Muscle of leg (tissue), 3 donors: ENCODE measurements at regions not wholly inside any gene's neighbourhood (a gene's known extent, or its start where the extent isn't known, plus 50 kb on each side); places are given as distances from the start of the nearest gene placed in this dataset.

Source experiments
- DNase-seq: peaks from one replicate; pipeline ENCODE4 v3.0.0; 2013
- H3K27ac ChIP-seq: one replicate; pipeline ENCODE4 v1.5.1; 2013; ENCODE audit warnings: mild to moderate bottlenecking, low read length, control low read depth
- H3K27me3 ChIP-seq: one replicate; pipeline ENCODE4 v1.6.1; 2013; ENCODE audit warnings: low read length; ENCODE audit not compliant: control insufficient read depth, insufficient read depth
- H3K36me3 ChIP-seq: one replicate; pipeline ENCODE4 v1.6.1; 2013; ENCODE audit warnings: low read length; ENCODE audit not compliant: control insufficient read depth, insufficient read depth
- H3K4me1 ChIP-seq: one replicate; pipeline ENCODE4 v1.6.1; 2013; ENCODE audit warnings: low read length; ENCODE audit not compliant: control insufficient read depth, insufficient read depth
- H3K4me3 ChIP-seq: one replicate; pipeline ENCODE4 v1.5.1; 2013; ENCODE audit warnings: low read length, control low read depth
- H3K9me3 ChIP-seq: replicated peaks from 2 replicates; pipeline ENCODE4 v1.6.1; 2013; ENCODE audit warnings: low read depth, low read length; ENCODE audit not compliant: control insufficient read depth
- WGBS: methylation state at CpG from one replicate; pipeline ENCODE4 v1.1.5; 2013; ENCODE audit warnings: missing lambda C conversion rate; ENCODE audit not compliant: insufficient coverage; 5-methylcytosine and 5-hydroxymethylcytosine counted together

GRCh38 chr2:195214072-195214471 lies 443.0 kb upstream of the SLC39A10 start:
- Histone ChIP-seq H3K4me1 (no peaks in the 10 kb centered on the region), H3K27me3 (no peaks in the 10 kb centered on the region), H3K9me3 (no peaks in the 10 kb centered on the region), H3K27ac (no peak overlapping the region), H3K36me3 (no peaks in the 10 kb centered on the region), H3K4me3 (no peak overlapping the region)
- DNase-seq, result no peak
- 80% methylated on average over 1 of the region's 5 CpGs for WGBS

- H3K4me1 ChIP-seq, result no peaks in the 10 kb centered on the region
- H3K27me3 ChIP-seq, result no peaks in the 10 kb centered on the region
- no peak overlapping the region for H3K27ac ChIP-seq
- H3K4me3 ChIP-seq, result no peak overlapping the region
- no peaks in the 10 kb centered on the region for H3K9me3 ChIP-seq
- H3K36me3 ChIP-seq, result no peaks in the 10 kb centered on the region
- DNase-seq, result peak; percentile 11
- WGBS, result 71% methylated on average over 1 of the region's 3 CpGs
These were observed 444.4 kb upstream of the SLC39A10 start for GRCh38 chr2:195212586-195212985.

GRCh38 chr2:195202163-195202845 lies 454.7 kb upstream of the SLC39A10 start:
- Histone ChIP-seq H3K9me3 (no peaks in the 10 kb centered on the region), H3K27ac (no peak overlapping the region), H3K27me3 (no peaks in the 10 kb centered on the region), H3K4me3 (no peak overlapping the region), H3K4me1 (no peaks in the 10 kb centered on the region), H3K36me3 (no peaks in the 10 kb centered on the region)
- no CpG with 5 or more reads among the region's 2 CpGs for WGBS
- DNase-seq, result no peak

DNA sequence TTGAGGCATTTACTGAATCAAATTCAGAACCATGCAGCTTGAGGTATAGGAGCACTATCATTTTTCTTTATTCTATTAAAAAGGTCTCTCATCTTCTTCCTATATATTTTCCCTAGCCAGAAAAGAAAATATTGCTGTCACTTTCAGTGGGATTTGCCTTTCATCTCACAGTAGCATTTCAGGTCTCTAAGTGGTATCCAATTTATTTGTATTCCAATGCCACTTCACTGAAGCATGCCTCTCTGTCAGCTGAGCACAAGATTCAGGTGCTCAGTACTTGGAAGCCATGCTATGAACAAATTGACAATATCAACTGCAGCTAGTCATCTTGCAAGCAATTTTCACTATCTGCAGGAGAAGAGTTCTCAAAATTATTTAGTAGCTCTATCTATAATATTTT lies 457.2 kb upstream of the SLC39A10 start:
- Histone ChIP-seq H3K36me3 (no peaks in the 10 kb centered on the region), H3K27ac (no peak overlapping the region), H3K9me3 (no peaks in the 10 kb centered on the region), H3K27me3 (no peaks in the 10 kb centered on the region), H3K4me1 (no peaks in the 10 kb centered on the region), H3K4me3 (no peak overlapping the region)
- no peak for DNase-seq

DNA sequence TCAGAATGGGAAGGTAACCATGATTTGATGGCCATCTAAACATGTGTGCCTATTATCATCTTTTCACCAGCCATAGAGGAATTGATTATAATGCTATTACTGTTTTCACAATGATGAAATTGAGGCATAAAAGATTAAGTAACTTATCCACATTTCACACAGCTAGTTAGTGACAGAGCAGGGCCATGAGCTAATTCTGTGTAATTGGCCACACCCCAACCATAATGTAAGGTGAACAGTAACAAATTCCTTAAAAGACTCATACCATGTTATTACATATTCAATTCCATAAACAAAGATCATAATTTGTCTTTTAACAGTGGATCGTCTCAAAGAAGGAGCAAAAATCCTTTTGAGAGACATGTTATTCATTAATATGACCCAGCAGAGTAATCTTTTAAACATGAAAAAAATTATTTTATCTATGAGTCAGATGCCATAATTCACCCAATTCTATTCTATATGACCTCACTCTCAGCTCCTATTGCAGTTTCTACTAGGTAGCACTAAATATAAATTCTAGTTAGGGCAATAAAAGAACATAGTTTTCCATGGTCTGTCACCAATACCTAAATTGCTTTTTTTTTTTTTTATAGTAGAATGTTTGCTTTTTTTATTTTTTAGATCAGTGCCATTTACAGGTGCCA lies 475.8 kb upstream of the SLC39A10 start:
- H3K36me3 ChIP-seq, result no peaks in the 10 kb centered on the region
- H3K27me3 ChIP-seq, result no peaks in the 10 kb centered on the region
- DNase-seq, result no peak
- no peak overlapping the region for H3K27ac ChIP-seq
- no CpG with 5 or more reads among the region's 1 CpG for WGBS
- H3K9me3 ChIP-seq, result no peaks in the 10 kb centered on the region
- no peaks in the 10 kb centered on the region for H3K4me1 ChIP-seq
- H3K4me3 ChIP-seq, result no peak overlapping the region

DNA sequence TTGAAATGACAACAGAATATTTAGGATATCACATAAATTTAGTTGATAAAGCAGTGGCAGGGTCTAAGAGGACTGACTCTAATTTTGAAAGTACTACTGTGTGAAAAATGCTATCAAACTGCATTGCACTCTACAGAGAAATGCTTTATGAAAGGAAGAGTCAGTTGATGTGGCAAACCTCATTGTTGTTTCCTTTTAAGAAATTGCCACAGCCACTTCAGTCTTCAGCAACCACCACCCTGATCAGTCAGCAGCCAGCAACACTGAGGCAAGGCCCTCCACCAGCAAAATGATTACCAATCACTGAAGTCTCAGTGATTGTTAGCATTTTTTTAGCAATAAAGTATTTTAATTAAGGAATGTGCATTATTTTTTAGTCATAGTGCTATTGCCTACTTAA lies 488.7 kb upstream of the SLC39A10 start:
- Histone ChIP-seq H3K27ac (no peak overlapping the region), H3K27me3 (no peaks in the 10 kb centered on the region), H3K9me3 (peaks cover 5% of the 10 kb centered on the region), H3K36me3 (no peaks in the 10 kb centered on the region), H3K4me3 (no peak overlapping the region), H3K4me1 (no peaks in the 10 kb centered on the region)
- no peak for DNase-seq

DNA sequence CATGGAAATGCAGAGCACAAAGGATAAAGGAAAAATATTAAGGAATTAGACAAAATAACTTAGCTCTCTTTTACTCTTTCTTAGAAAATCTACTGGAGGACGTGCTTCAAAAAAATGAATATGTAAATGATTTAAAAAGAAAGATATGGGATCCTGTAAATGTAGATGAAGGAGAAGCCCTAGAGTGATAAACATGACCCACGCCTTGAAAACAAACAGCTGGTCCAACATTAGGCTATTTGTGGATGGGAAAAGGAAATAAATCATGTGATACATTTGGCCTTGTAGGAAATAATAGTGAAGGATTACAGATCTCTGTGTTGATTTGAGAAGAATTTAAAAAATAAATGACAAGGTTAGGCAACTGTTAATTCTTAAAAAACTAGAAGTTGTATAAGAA lies 492.1 kb upstream of the SLC39A10 start:
- WGBS, result 100% methylated on average over 1 of the region's 2 CpGs
- H3K4me1 ChIP-seq, result no peaks in the 10 kb centered on the region
- H3K27me3 ChIP-seq, result no peaks in the 10 kb centered on the region
- H3K27ac ChIP-seq, result no peak overlapping the region
- H3K9me3 ChIP-seq, result peaks cover 5% of the 10 kb centered on the region
- H3K36me3 ChIP-seq, result no peaks in the 10 kb centered on the region
- no peak for DNase-seq
- no peak overlapping the region for H3K4me3 ChIP-seq

- Histone ChIP-seq H3K4me3 (no peak overlapping the region), H3K9me3 (peaks cover 5% of the 10 kb centered on the region), H3K27ac (no peak overlapping the region), H3K4me1 (no peaks in the 10 kb centered on the region), H3K36me3 (no peaks in the 10 kb centered on the region), H3K27me3 (no peaks in the 10 kb centered on the region)
- no peak for DNase-seq
- no CpG with 5 or more reads among the region's 3 CpGs for WGBS
These were observed 494.1 kb upstream of the SLC39A10 start for GRCh38 chr2:195162918-195163317.

DNA sequence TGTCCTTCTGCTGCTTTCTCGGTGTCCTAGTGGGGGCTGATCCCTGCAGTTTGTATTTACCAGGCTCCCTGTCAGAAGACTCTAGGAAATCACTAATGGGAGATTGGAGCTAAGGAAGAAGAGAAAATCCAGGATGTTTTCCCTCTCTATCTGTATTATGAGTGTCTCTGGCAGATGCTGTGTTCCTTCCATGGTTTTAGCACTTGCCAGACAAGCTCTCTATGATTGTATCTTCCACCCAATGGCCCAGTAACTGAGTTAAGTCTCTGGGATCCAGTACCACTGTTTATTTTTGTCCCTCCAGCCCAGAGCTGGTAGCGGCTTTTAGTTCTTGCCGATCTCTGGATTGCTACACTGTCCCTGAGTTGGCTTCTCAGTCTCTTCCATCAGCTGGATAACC lies 494.8 kb upstream of the SLC39A10 start:
- no peaks in the 10 kb centered on the region for H3K36me3 ChIP-seq
- H3K9me3 ChIP-seq, result peaks cover 2% of the 10 kb centered on the region
- no peak for DNase-seq
- H3K4me3 ChIP-seq, result no peak overlapping the region
- WGBS, result 94% methylated on average over 2 of the region's 3 CpGs
- H3K27ac ChIP-seq, result no peak overlapping the region
- no peaks in the 10 kb centered on the region for H3K4me1 ChIP-seq
- H3K27me3 ChIP-seq, result no peaks in the 10 kb centered on the region

DNA sequence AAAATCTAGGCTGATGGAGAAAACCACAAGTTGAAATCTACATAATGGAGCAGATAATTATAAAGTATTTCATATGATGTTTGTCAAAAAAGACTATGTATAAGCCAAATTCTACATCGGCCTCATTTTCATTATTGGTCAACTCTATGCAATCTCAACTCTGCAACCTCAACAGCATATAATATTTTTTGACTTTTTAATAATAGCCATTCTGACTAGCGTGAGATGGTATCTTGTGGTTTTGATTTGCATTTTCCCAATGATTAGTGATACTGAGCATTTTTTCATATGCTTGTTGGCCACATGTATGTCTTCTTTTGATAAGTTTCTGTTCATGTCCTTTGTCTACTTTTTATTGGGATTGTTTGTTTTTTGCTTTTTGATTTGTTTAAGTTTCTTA lies 496.1 kb upstream of the SLC39A10 start:
- Histone ChIP-seq H3K36me3 (no peaks in the 10 kb centered on the region), H3K9me3 (no peaks in the 10 kb centered on the region), H3K4me1 (no peaks in the 10 kb centered on the region), H3K4me3 (no peak overlapping the region), H3K27me3 (no peaks in the 10 kb centered on the region), H3K27ac (no peak overlapping the region)
- no CpG with 5 or more reads among the region's 2 CpGs for WGBS
- no peak for DNase-seq

- Histone ChIP-seq H3K27me3 (no peaks in the 10 kb centered on the region), H3K36me3 (no peaks in the 10 kb centered on the region), H3K4me3 (no peak overlapping the region), H3K27ac (no peak overlapping the region), H3K9me3 (no peaks in the 10 kb centered on the region), H3K4me1 (no peaks in the 10 kb centered on the region)
- peak; percentile 37 for DNase-seq
- WGBS, result no CpG with 5 or more reads among the region's 2 CpGs
These were observed 505.3 kb upstream of the SLC39A10 start for GRCh38 chr2:195151711-195152110.
